ENCODE measurements at regions not wholly inside any gene's neighbourhood (a gene's known extent, or its start where the extent isn't known, plus 50 kb on each side); places are given as distances from the start of the nearest gene placed in this dataset.

DNA sequence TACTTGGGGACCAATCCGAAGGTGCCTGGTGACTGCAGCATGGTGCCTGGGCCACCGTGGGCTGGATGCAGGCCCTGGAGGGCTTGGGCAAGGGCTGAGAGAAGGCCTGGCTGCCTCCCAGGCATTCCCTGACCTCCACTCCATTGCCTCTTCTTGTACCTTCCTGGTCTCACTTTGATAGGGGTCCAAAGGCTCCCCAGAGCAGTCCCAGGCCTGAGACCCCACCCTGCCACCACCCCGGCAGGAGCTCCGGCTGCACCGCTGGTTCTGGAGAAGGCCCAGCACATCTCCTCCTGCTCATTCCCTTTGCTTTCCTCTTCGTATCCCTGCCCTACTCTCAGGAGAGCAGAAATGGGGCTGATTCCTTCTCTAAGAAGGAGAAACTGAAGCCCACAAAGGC lies 133.3 kb upstream of the IPO9 start:
- H3K79me2 ChIP-seq (ENCODE audit: control insufficient read depth, insufficient read depth, low read length), result no peaks in the 10 kb centered on the region
- CTCF ChIA-PET, result interaction anchor here (1.8 kb wide), 1 partner anchor 9 kb away, joined by 4 read pairs; no protein-coding TSS in a partner anchor
- SMC1A ChIA-PET (ENCODE audit: uncharacterized antibody, unreplicated experiment), result interaction anchor here (0.6 kb wide), 1 partner anchor 134 kb away, joined by 3 read pairs; no protein-coding TSS in a partner anchor
- H3K27ac ChIP-seq (ENCODE audit: control insufficient read depth, insufficient read depth), result no peak overlapping the region
- no peak for FAIRE-seq
- H3K27me3 ChIP-seq (replicated peaks in 1 of 2; ENCODE audit: control insufficient read depth in 2 of 2, insufficient read depth in 2 of 2, low read length in 1 of 2), result peaks cover 0 to 3% of the 10 kb centered on the region in 2 experiments; a peak in 2 of 4 replicates
- ATAC-seq, result no peak
- DNase-seq (ENCODE audit: low read depth, low spot score), result no peak
- no peaks in the 10 kb centered on the region for H3K9me3 ChIP-seq (replicated peaks; ENCODE audit: control insufficient read depth, insufficient read depth, low read length)
- TF ChIP-seq NFYA (IDR thresholded peaks at IDR 0.05; ENCODE audit: borderline replicate concordance, low read depth, low read length), result no peak
- TF ChIP-seq EZH2 (IDR thresholded peaks at IDR 0.05; ENCODE audit: borderline replicate concordance, control insufficient read depth, low read depth, low read length), result no peak
- TF ChIP-seq, protein P1, sequence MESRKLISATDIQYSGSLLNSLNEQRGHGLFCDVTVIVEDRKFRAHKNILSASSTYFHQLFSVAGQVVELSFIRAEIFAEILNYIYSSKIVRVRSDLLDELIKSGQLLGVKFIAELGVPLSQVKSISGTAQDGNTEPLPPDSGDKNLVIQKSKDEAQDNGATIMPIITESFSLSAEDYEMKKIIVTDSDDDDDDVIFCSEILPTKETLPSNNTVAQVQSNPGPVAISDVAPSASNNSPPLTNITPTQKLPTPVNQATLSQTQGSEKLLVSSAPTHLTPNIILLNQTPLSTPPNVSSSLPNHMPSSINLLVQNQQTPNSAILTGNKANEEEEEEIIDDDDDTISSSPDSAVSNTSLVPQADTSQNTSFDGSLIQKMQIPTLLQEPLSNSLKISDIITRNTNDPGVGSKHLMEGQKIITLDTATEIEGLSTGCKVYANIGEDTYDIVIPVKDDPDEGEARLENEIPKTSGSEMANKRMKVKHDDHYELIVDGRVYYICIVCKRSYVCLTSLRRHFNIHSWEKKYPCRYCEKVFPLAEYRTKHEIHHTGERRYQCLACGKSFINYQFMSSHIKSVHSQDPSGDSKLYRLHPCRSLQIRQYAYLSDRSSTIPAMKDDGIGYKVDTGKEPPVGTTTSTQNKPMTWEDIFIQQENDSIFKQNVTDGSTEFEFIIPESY (IDR thresholded peaks at IDR 0.05), result no peak
- TF ChIP-seq POLR2A (IDR thresholded peaks at IDR 0.05; ENCODE audit: low read depth, low read length), result no peak
- TF ChIP-seq CBFB (IDR thresholded peaks at IDR 0.05; ENCODE audit: low read depth), result no peak
- TF ChIP-seq, protein P2, sequence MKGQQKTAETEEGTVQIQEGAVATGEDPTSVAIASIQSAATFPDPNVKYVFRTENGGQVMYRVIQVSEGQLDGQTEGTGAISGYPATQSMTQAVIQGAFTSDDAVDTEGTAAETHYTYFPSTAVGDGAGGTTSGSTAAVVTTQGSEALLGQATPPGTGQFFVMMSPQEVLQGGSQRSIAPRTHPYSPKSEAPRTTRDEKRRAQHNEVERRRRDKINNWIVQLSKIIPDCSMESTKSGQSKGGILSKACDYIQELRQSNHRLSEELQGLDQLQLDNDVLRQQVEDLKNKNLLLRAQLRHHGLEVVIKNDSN (IDR thresholded peaks at IDR 0.05; ENCODE audit: borderline replicate concordance, extremely low read length, insufficient read depth, low read depth, low read length), result no peak
- no peak for TF ChIP-seq IRF4 (IDR thresholded peaks at IDR 0.05; ENCODE audit: low read depth, low read length)
- no peak for TF ChIP-seq TCF7 (IDR thresholded peaks at IDR 0.05; ENCODE audit: borderline replicate concordance)
- in situ Hi-C loops (cut with MboI), result no loop called here
- H3K36me3 ChIP-seq (ENCODE audit: control insufficient read depth in 2 of 2, insufficient read depth in 2 of 2, low read length in 1 of 2), result no peaks in the 10 kb centered on the region
- no TSS peak for BruUV-seq (replicated peaks)
- no peak overlapping the region for H3K4me3 ChIP-seq
- no peaks in the 10 kb centered on the region for H4K20me1 ChIP-seq (ENCODE audit: control insufficient read depth, insufficient read depth)
- no peaks in the 10 kb centered on the region for H3K4me1 ChIP-seq (ENCODE audit: control insufficient read depth, insufficient read depth, low read length)
- H3K4me2 ChIP-seq (ENCODE audit: control insufficient read depth, insufficient read depth), result no peak overlapping the region
- H3K9ac ChIP-seq (ENCODE audit: control insufficient read depth, insufficient read depth, low read length), result no peak overlapping the region
- intact Hi-C loops (cut with micrococcal nuclease; ENCODE audit: unreplicated experiment), result no loop called here
- POLR2A ChIA-PET, result no interaction called here
- H2AFZ ChIP-seq (ENCODE audit: control insufficient read depth, low read depth, low read length), result no peak overlapping the region
- RAD21 ChIA-PET (ENCODE audit: unreplicated experiment), result no interaction called here
- 47% methylated on average over 6 of the region's 6 CpGs for WGBS (ENCODE audit: insufficient coverage, insufficient replicate concordance, low lambda C conversion rate, missing lambda C conversion rate)

All from GM12878 (cell line).